ENCODE measurements at regions not wholly inside any gene's neighbourhood (a gene's known extent, or its start where the extent isn't known, plus 50 kb on each side); places are given as distances from the start of the nearest gene placed in this dataset.

GRCh38 chr5:100644776-100645175 is 109.6 kb downstream of the FAM174A start:
- TF ChIP-seq USF2 (IDR thresholded peaks at IDR 0.05; ENCODE audit: low read length) (no peak), EZH2 (IDR thresholded peaks at IDR 0.05; ENCODE audit: low read depth, low read length, severe bottlenecking) (no peak)

Data from H1 (cell line).